Prostate gland (tissue), 2 donors: ENCODE measurements at regions not wholly inside any gene's neighbourhood (a gene's known extent, or its start where the extent isn't known, plus 50 kb on each side); places are given as distances from the start of the nearest gene placed in this dataset.

Source experiments
- DNase-seq: peaks from one replicate; pipeline ENCODE4 v3.0.0-alpha.2; 2019; ENCODE audit warnings: low spot score
- H3K27ac ChIP-seq, 2 donors: fragments of 200-600 bp; sonication (generic); 2 replicates each; pipeline ENCODE4 v1.5.1; 2017 to 2019
- H3K27me3 ChIP-seq: fragments of 200-600 bp; sonication (generic); replicated peaks from 2 replicates; pipeline ENCODE4 v1.5.1; 2019; ENCODE audit not compliant: insufficient read depth
- H3K36me3 ChIP-seq, 2 donors: fragments of 200-600 bp; sonication (generic); 1 replicate in 1 of 2; 2 replicates in 1 of 2; pipeline versions ENCODE4 v1.5.1 to v1.8.1; 2017 to 2019
- H3K4me1 ChIP-seq: fragments of 200-600 bp; sonication (generic); replicated peaks from 2 replicates; pipeline ENCODE4 v1.5.1; 2019
- H3K4me3 ChIP-seq, 2 donors: fragments of 200-600 bp; sonication (generic); 2 replicates each; pipeline ENCODE4 v1.5.1; 2017 to 2019
- H3K9me3 ChIP-seq: fragments of 200-600 bp; sonication (generic); 2 replicates; pipeline ENCODE4 v1.5.1; 2017
- CTCF ChIP-seq, 4 experiments: fragments of 200-600 bp in 2 of 4; fragments of 450-650 bp in 2 of 4; sonication (generic) in 2 of 4; IDR thresholded peaks; 1 replicate in 3 of 4; 2 replicates in 1 of 4; pipeline ENCODE4 v1.5.1; 2016 to 2019; ENCODE audit warnings: antibody characterized with exemption in 4 of 4, mild to moderate bottlenecking in 2 of 4, moderate library complexity in 2 of 4
- POLR2A ChIP-seq: fragments of 450-650 bp; IDR thresholded peaks from one replicate; pipeline ENCODE4 v1.6.1; 2016; ENCODE audit warnings: antibody characterized with exemption, mild to moderate bottlenecking
- POLR2AphosphoS5 ChIP-seq: sonication (generic); formaldehyde crosslinking; IDR thresholded peaks from one replicate; pipeline ENCODE4 v1.6.1; 2017; ENCODE audit warnings: antibody characterized with exemption
- WGBS: methylation state at CpG from one replicate; pipeline ENCODE4 v1.1.5; 2018; 5-methylcytosine and 5-hydroxymethylcytosine counted together
- intact Hi-C: fragments of 100-400 bp; cut with DNase I; formaldehyde crosslinking; loops from one replicate; pipeline ENCODE4 v1.14.2; 2022

GRCh38 chr2:41970988-41971660 lies 76.7 kb upstream of the PKDCC start:
- WGBS, result 74% methylated on average over 8 of the region's 8 CpGs
- Histone ChIP-seq H3K4me3 (no peak overlapping the region), H3K4me1 (no peaks in the 10 kb centered on the region), H3K27ac (no peak overlapping the region), H3K36me3 (no peaks in the 10 kb centered on the region), H3K27me3 (no peaks in the 10 kb centered on the region), H3K9me3 (no peaks in the 10 kb centered on the region)
- TF ChIP-seq POLR2AphosphoS5 (no peak), CTCF (IDR thresholded peaks at IDR 0.05) (no peak), POLR2A (no peak)
- intact Hi-C loops, result no loop called here
- no peak for DNase-seq

- intact Hi-C loops, result no loop called here
- Histone ChIP-seq H3K27ac (no peak overlapping the region), H3K4me3 (no peak overlapping the region), H3K27me3 (no peaks in the 10 kb centered on the region), H3K36me3 (no peaks in the 10 kb centered on the region), H3K9me3 (no peaks in the 10 kb centered on the region), H3K4me1 (no peaks in the 10 kb centered on the region)
- no peak for TF ChIP-seq POLR2AphosphoS5
- TF ChIP-seq CTCF (IDR thresholded peaks at IDR 0.05), result no peak
- TF ChIP-seq POLR2A, result no peak
- no peak for DNase-seq
- WGBS, result 98% methylated on average over 2 of the region's 2 CpGs
Measured at GRCh38 chr2:41972179-41972578, 75.6 kb upstream of the PKDCC start.

- no peak for DNase-seq
- intact Hi-C loops, result no loop called here
- whole genome bisulfite sequencing, result 93% methylated on average over 8 of the region's 8 CpGs
- H3K27me3 ChIP-seq, result no peaks in the 10 kb centered on the region
- no peaks in the 10 kb centered on the region for H3K4me1 ChIP-seq
- no peaks in the 10 kb centered on the region for H3K36me3 ChIP-seq
- no peak overlapping the region for H3K27ac ChIP-seq
- H3K9me3 ChIP-seq, result no peaks in the 10 kb centered on the region
- no peak for TF ChIP-seq POLR2A
- no peak overlapping the region for H3K4me3 ChIP-seq
Measured at GRCh38 chr2:41972819-41973218, 75.0 kb upstream of the PKDCC start.

- no peaks in the 10 kb centered on the region for H3K4me1 ChIP-seq
- no peak overlapping the region for H3K27ac ChIP-seq
- H3K36me3 ChIP-seq, result no peaks in the 10 kb centered on the region
- WGBS, result 80% methylated on average over 4 of the region's 4 CpGs
- DNase-seq, result no peak
- TF ChIP-seq CTCF (IDR thresholded peaks at IDR 0.05) (no peak), POLR2A (no peak), POLR2AphosphoS5 (no peak)
- no peaks in the 10 kb centered on the region for H3K9me3 ChIP-seq
- intact Hi-C loops, result no loop called here
- no peak overlapping the region for H3K4me3 ChIP-seq
- no peaks in the 10 kb centered on the region for H3K27me3 ChIP-seq
Measured at GRCh38 chr2:41973871-41974270, 74.0 kb upstream of the PKDCC start.

- Histone ChIP-seq H3K9me3 (no peaks in the 10 kb centered on the region), H3K27ac (no peak overlapping the region), H3K4me1 (no peaks in the 10 kb centered on the region), H3K27me3 (no peaks in the 10 kb centered on the region), H3K36me3 (no peaks in the 10 kb centered on the region), H3K4me3 (no peak overlapping the region)
- 93% methylated on average over 1 of the region's 1 CpG for WGBS
- DNase-seq, result no peak
- TF ChIP-seq POLR2AphosphoS5, result no peak
- intact Hi-C loops, result no loop called here
Measured at GRCh38 chr2:41981417-41981816, 66.4 kb upstream of the PKDCC start.

- intact Hi-C loops, result no loop called here
- Histone ChIP-seq H3K36me3 (no peaks in the 10 kb centered on the region), H3K4me1 (no peaks in the 10 kb centered on the region), H3K27me3 (no peaks in the 10 kb centered on the region), H3K4me3 (no peak overlapping the region), H3K9me3 (no peaks in the 10 kb centered on the region), H3K27ac (no peak overlapping the region)
- DNase-seq, result no peak
- WGBS, result 91% methylated on average over 5 of the region's 5 CpGs
- no peak for TF ChIP-seq POLR2A
- TF ChIP-seq CTCF (IDR thresholded peaks at IDR 0.05), result no peak
- TF ChIP-seq POLR2AphosphoS5, result no peak
Measured at GRCh38 chr2:41985573-41986095, 62.2 kb upstream of the PKDCC start.
